Testis (tissue), 2 donors: ENCODE measurements at regions not wholly inside any gene's neighbourhood (a gene's known extent, or its start where the extent isn't known, plus 50 kb on each side); places are given as distances from the start of the nearest gene placed in this dataset.

Experiments used
- POLR2A ChIP-seq: fragments of 450-650 bp; IDR thresholded peaks from one replicate; pipeline ENCODE4 v1.6.1; 2017; ENCODE audit warnings: antibody characterized with exemption, mild to moderate bottlenecking, moderate library complexity
- TF ChIP-seq, protein P1 (sequence below), 3 experiments: fragments of 450-650 bp in 2 of 3; fragments of 200-600 bp in 1 of 3; sonication (generic) in 1 of 3; IDR thresholded peaks; one replicate each; pipeline ENCODE4 v1.5.1; 2016 to 2019; ENCODE audit warnings: antibody characterized with exemption in 3 of 3, mild to moderate bottlenecking in 2 of 3, moderate library complexity in 1 of 3

DNA sequence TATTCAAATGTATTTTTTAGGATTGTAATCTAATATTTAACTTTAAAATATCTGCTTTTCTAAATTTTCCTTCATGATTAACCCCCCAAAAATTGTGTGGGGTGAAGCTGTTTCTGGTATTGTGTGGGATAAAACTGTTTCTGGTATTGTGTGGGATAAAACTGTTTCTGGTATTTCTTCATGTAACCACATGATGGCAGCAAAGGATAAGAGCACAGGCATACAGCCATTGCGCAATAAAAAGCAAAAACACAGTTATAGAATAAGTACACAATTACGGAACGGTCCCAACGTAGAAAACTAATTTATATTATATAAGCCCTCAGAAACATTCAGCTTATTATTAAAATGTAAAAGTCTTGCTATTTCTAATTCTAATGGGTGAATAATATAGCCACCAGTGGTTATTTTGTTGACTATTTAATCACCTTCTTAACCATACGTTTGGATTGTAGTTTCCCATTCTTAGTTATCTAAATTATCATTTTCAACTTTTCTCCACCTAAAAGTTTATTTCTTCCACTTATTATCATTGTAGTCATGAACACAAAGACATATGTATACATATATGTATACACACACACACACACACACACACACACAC is 333.9 kb upstream of the FSTL5 start:
- TF ChIP-seq, protein P1, sequence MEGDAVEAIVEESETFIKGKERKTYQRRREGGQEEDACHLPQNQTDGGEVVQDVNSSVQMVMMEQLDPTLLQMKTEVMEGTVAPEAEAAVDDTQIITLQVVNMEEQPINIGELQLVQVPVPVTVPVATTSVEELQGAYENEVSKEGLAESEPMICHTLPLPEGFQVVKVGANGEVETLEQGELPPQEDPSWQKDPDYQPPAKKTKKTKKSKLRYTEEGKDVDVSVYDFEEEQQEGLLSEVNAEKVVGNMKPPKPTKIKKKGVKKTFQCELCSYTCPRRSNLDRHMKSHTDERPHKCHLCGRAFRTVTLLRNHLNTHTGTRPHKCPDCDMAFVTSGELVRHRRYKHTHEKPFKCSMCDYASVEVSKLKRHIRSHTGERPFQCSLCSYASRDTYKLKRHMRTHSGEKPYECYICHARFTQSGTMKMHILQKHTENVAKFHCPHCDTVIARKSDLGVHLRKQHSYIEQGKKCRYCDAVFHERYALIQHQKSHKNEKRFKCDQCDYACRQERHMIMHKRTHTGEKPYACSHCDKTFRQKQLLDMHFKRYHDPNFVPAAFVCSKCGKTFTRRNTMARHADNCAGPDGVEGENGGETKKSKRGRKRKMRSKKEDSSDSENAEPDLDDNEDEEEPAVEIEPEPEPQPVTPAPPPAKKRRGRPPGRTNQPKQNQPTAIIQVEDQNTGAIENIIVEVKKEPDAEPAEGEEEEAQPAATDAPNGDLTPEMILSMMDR (IDR thresholded peaks at IDR 0.05), result peak; percentile 43 to 89 (median 84)
- no peak for TF ChIP-seq POLR2A
